NT2/D1 (cell line): ENCODE measurements at regions not wholly inside any gene's neighbourhood (a gene's known extent, or its start where the extent isn't known, plus 50 kb on each side); places are given as distances from the start of the nearest gene placed in this dataset.

Experiments
- SUZ12 ChIP-seq: IDR thresholded peaks from 2 replicates; pipeline ENCODE4 v1.6.1; 2011; ENCODE audit not compliant: insufficient read length, insufficient read depth; ENCODE audit errors: extremely low read depth
- ZNF274 ChIP-seq: IDR thresholded peaks from 2 replicates; pipeline ENCODE4 v1.6.1; 2011; ENCODE audit warnings: mild to moderate bottlenecking, low read depth, low read length

DNA sequence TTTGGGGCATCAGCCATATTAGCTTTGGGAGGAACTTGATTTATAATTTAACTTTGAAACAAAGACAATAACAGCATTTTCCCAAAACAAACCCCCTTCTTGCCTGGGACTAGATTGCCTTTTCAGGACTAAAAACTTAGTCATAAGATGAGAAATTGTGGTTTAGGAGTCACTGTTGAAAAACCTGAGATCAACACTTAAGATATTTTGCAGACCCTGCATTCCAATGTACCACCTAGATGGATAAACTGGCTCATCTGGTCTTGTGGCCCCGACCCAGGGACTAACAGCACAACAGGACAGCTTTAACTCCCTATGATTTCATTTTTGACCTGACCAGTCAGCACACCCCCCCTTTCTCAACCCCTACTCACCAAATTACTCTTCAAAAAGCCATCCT, 1165.4 kb downstream of the XPNPEP1 start:
- TF ChIP-seq SUZ12, result no peak
- TF ChIP-seq ZNF274, result no peak
